ENCODE measurements at regions not wholly inside any gene's neighbourhood (a gene's known extent, or its start where the extent isn't known, plus 50 kb on each side); places are given as distances from the start of the nearest gene placed in this dataset.
"Not testable (repeated sequence)": the region's sequence is repeated elsewhere in the genome, so short reads cannot be mapped to it uniquely, and the experiment has no call there.

DNA sequence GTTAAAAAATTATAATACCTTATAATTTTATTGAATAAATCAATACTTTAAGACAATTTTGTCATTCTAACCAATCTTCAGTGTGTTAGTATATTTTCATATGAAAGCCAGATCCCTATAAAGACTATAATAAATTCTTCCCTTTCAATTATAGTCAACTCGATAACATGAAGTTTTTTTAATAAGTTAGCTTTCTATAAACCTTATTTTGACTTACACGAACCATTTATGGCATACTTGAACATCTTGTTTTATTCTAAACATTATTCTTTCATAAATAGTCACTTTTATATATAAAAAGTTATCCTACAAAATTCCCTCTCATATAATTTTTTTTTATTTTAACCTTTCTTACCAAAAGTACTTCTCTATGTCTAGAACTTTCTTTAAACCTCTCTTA lies 1002.3 kb downstream of the TMEM121 start:
- no peak overlapping the region for H3K4me3 ChIP-seq (ENCODE audit: low read length)
- TF ChIP-seq, protein P1, sequence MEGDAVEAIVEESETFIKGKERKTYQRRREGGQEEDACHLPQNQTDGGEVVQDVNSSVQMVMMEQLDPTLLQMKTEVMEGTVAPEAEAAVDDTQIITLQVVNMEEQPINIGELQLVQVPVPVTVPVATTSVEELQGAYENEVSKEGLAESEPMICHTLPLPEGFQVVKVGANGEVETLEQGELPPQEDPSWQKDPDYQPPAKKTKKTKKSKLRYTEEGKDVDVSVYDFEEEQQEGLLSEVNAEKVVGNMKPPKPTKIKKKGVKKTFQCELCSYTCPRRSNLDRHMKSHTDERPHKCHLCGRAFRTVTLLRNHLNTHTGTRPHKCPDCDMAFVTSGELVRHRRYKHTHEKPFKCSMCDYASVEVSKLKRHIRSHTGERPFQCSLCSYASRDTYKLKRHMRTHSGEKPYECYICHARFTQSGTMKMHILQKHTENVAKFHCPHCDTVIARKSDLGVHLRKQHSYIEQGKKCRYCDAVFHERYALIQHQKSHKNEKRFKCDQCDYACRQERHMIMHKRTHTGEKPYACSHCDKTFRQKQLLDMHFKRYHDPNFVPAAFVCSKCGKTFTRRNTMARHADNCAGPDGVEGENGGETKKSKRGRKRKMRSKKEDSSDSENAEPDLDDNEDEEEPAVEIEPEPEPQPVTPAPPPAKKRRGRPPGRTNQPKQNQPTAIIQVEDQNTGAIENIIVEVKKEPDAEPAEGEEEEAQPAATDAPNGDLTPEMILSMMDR (conservative IDR thresholded peaks at IDR 0.05; ENCODE audit: low read depth, low read length), result no peak

DNA sequence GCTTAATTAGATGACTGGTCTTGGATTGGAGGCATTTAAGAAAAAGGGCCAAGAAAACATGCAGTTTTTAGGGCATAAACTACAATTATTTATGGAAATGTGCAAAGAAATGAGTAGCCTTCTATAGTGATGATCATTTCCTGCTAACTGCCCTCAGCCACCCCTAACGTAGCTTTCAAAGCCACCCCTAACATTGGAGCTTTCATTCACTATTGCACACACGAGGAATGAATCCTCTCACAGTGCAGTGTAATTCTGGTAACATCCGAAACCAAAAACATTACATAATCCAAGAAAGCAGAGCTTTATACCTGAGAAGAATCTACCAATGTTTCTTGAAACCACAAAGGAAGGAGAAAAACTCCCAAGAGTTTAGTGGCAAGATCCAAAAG lies 1003.6 kb downstream of the TMEM121 start:
- H3K4me3 ChIP-seq (ENCODE audit: low read length), result no peak overlapping the region
- TF ChIP-seq, protein P1 (conservative IDR thresholded peaks at IDR 0.05; ENCODE audit: low read depth, low read length), result no peak
- no peak for DNase-seq (ENCODE audit: low read depth)

More for the DNA sequence above, 1002.3 kb downstream of the TMEM121 start:
- no peak for DNase-seq (ENCODE audit: low read depth)

DNA sequence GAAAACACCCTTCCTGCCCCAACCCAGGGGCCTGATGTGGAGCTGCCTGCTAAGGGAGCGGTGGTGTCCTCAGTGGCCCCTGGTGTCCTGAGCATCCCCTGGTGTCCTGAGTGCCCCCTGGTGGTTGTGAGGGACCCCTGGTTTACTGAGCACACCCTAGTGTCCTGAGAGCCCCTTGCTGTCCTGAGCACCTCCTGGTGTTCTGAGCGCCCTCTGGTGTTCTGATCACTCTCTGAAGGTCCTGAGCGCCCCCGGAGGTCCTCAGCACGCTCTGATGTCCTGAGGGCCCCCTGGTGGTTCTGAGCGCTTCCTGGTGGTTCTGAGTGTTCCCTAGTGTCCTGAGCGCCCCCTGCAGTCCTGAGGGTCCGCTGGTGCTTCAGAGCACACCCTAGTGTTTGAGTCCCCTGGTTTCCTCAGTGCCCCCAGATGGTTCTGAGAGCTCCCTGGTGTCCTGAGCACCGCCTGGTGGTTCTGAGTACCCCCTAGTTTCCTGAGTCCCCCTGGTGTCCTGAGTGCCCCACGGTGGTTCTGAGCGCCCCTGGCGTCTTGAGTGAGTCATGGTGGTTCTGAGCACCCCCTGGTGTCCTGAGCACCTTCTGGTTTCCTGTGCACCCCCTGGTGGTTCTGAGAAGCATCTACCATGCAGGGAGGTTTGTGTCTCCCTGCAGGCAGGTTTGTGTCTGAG lies 1004.2 kb downstream of the TMEM121 start:
- no peak overlapping the region for H3K4me3 ChIP-seq (ENCODE audit: low read length)
- TF ChIP-seq, protein P1 (conservative IDR thresholded peaks at IDR 0.05; ENCODE audit: low read depth, low read length), result peak; percentile 5
- DNase-seq (ENCODE audit: low read depth), result no peak

DNA sequence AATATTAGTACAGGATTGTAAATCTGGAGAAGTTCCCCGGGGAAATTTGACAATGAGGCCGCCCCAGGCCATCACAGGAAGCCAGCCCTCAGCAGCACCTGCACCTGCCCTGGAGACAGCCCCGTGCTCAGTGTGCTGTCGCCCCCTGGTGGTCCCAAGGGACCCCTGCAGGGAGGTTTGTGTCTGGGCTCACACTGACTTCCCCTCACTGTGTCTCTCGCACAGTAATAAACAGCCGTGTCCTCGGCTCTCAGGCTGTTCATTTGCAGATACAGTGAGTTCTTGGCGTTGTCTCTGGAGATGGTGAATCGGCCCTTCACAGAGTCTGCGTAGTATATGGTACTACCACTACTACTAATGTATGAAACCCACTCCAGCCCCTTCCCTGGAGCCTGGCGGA lies 1011.2 kb downstream of the TMEM121 start:
- DNase-seq (ENCODE audit: low read depth); H3K4me3 ChIP-seq (ENCODE audit: low read length): not testable (repeated sequence)

DNA sequence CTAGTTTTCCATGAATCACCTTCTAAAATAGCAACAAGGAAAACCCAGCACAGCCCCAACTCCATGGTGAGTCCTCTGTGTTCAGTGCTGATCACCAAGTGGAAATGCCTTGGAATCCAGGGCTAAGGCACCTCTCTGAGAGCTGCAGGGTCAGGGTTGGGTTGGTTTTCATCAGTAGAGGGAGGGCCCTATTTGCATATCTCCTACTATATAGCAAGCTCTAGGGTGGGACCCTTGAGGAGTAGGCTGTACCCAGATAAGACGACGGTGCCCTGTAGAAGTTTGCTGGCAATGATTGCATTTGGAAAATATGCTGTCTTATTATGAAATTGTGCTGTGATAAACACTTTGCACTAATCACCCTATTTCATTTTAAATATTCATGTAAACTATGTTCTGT lies 1011.8 kb downstream of the TMEM121 start:
- no peak for DNase-seq (ENCODE audit: low read depth)
- no peak overlapping the region for H3K4me3 ChIP-seq (ENCODE audit: low read length)
- TF ChIP-seq, protein P1 (conservative IDR thresholded peaks at IDR 0.05; ENCODE audit: low read depth, low read length), result no peak

DNA sequence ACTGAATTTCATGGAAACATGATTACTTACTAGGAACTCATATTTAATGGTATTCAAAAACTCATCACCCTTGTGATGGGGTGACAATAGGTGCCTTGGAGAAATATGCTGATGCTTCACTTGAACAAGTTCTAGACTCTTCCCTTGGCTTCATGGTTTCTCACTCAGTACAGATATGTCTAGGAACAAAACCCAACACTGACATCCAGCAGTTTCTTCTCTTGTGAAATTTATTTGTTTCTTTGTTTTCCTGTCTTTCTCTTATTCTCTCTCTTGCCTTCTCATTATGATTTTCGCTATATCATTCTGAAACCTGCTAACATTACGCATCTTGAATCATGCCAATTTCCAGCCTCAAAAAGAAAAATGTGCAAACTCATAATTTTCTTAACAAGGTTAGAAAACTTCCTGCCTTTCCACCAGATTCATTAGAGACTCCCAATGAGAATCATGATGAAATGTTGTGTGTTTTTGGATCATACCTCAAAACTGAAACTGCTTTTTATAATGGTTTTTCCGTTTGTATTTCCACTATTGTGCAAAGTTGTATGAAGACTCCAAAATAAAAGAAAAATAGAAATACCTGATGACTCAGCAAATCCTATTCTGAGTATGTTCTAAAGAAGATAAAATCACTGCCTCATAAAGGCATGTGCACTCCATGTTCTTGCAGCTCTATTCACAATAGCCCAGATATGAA lies 1021.5 kb downstream of the TMEM121 start:
- no peak for DNase-seq (ENCODE audit: low read depth)
- TF ChIP-seq, protein P1 (conservative IDR thresholded peaks at IDR 0.05; ENCODE audit: low read depth, low read length), result no peak

DNA sequence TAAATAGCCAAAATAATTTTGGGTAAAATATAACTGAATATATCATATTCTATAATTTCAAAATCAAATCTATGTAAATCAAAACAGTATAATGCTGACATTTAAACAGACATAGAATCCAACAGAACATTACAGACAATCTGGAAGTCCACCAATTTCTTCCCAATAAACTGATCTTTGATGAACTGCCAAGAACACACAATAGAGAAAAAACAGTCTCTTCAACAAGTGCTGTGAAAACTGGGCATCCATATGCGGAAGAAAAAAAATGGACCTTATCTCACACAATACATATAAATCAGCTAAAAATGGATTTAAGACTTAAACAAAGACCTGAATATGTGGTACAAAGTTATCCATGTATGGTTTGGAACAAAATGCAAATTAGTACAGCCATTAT lies 1022.7 kb downstream of the TMEM121 start:
- H3K4me3 ChIP-seq (ENCODE audit: low read length), result no peak overlapping the region
- TF ChIP-seq, protein P1 (conservative IDR thresholded peaks at IDR 0.05; ENCODE audit: low read depth, low read length), result no peak
- no peak for DNase-seq (ENCODE audit: low read depth)

More for the DNA sequence above, 1021.5 kb downstream of the TMEM121 start:
- no peak overlapping the region for H3K4me3 ChIP-seq (ENCODE audit: low read length)
